ENCODE measurements at regions not wholly inside any gene's neighbourhood (a gene's known extent, or its start where the extent isn't known, plus 50 kb on each side); places are given as distances from the start of the nearest gene placed in this dataset.

DNA sequence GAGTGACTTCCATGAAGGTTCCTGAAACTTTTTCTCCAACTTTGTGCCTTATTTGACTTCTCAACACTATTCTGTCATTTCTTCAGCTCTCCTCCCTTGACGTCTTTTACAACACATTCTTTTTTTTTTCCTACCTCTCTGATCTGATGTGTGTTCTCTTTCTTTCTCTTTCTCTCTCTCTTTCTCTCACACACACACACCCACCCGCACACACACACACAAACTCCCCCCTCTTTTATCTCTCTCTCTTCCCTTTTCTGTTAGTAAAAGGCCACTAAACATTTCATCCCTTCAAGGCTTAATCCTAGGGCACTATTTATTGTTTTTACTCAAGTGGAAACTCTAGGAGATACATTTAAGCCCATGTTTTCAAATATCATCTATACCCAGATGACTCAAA is 107.8 kb upstream of the CNTNAP5 start:
- peaks cover 6% of the 10 kb centered on the region for H3K9me3 Mint-ChIP-seq
- H3K36me3 Mint-ChIP-seq (ENCODE audit: low read depth), result no peaks in the 10 kb centered on the region
- ChIA-PET POLR2A (no interaction called here), CTCF (no interaction called here)
- no peak overlapping the region for H3K4me3 Mint-ChIP-seq
- no peak overlapping the region for H3K27ac Mint-ChIP-seq
- H3K27me3 Mint-ChIP-seq, result no peaks in the 10 kb centered on the region
- H3K4me1 Mint-ChIP-seq, result no peaks in the 10 kb centered on the region
- DNase-seq, result no peak

DNA sequence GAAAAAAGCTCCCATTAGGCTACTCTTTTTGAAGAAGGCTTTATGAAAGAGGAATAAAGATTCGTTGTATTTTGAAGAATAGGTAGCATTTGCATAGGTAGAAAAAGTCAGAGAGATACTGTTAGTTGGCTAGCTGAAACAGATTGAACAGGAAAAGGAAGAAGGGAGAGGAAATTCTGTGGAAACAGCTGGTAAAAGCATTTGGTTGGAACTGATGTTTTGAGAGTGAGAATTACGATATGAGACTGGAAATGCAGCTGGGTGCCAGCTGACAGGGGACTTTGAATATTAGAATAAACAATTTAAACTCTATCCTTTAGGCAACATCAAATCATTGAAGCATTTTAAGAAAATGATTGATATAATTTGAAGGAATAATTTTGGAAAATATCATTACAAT is 96.7 kb upstream of the CNTNAP5 start:
- Mint-ChIP-seq H3K4me1 (no peaks in the 10 kb centered on the region), H3K4me3 (no peak overlapping the region), H3K9me3 (peaks cover 10% of the 10 kb centered on the region), H3K27ac (no peak overlapping the region), H3K36me3 (ENCODE audit: low read depth) (no peaks in the 10 kb centered on the region), H3K27me3 (no peaks in the 10 kb centered on the region)
- DNase-seq, result no peak
- POLR2A ChIA-PET, result no interaction called here
- CTCF ChIA-PET, result no interaction called here

DNA sequence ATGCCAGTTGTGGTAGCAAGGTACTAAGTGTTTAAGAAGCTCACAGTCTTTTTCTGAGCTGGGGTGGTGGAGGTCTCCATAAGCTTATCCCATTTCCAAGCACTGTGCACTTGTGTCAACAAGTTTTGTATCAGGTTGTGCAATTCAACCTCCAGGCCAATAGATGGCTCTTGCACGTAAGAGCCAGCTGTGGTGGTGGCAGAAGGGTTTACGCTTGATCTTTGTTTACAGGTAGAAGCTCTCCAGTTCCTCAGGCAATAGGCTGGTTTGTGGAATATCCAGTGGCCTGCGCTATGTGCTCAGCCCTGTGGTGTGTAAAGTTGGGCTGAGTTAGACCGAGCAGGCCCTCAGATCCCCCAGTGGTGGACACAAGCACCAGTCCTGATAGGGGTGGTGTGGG is 89.7 kb upstream of the CNTNAP5 start:
- CTCF ChIA-PET, result no interaction called here

DNA sequence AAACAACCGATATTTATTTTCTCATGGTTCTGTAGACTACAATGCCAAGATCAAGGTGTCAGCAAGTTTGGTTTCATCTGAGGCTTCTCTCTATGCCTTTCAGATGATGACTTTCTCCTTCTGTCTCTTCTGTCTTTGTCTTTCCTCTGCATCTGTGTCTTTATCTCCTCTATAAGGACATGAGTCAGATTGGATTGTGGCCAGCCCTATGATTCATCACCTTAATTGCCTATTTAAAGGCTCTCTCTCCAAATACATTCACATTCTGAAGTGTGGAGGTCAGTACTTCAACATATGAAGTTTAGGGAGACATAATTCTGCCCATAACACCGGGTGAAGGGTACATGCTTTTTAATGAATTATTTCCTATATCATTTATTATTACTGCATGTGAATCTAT is 71.2 kb upstream of the CNTNAP5 start:
- Mint-ChIP-seq H3K27ac (no peak overlapping the region), H3K4me3 (no peak overlapping the region), H3K36me3 (ENCODE audit: low read depth) (no peaks in the 10 kb centered on the region), H3K27me3 (no peaks in the 10 kb centered on the region), H3K9me3 (peaks cover 3% of the 10 kb centered on the region), H3K4me1 (no peaks in the 10 kb centered on the region)
- POLR2A ChIA-PET, result no interaction called here
- CTCF ChIA-PET, result no interaction called here
- no peak for DNase-seq

More for the DNA sequence above, 89.7 kb upstream of the CNTNAP5 start:
- H3K4me3 Mint-ChIP-seq, result no peak overlapping the region
- no peaks in the 10 kb centered on the region for H3K36me3 Mint-ChIP-seq (ENCODE audit: low read depth)
- peaks cover 8% of the 10 kb centered on the region for H3K9me3 Mint-ChIP-seq
- no peak overlapping the region for H3K27ac Mint-ChIP-seq
- H3K4me1 Mint-ChIP-seq, result no peaks in the 10 kb centered on the region
- POLR2A ChIA-PET, result no interaction called here
- no peak for DNase-seq
- H3K27me3 Mint-ChIP-seq, result no peaks in the 10 kb centered on the region

DNA sequence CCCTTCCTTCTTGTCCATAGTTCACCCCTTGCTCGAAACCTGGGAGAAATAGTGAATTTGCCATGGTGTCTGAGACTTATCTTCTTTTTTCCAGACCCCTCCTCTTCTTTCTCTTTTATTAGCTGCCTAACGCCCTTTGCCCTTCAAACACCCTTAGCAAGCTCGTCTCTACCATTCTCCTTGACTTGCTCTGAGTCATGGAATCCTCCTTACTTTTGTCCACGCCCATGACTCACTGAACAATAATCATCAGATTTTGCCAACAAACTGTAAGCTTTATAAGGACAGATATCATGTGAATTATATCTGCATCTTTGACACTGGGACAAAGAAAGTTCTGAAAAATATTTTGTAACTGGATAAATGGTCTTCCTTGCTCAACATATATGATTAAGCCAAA is 67.1 kb upstream of the CNTNAP5 start:
- no peak for DNase-seq
- peaks cover 6% of the 10 kb centered on the region for H3K9me3 Mint-ChIP-seq
- no peaks in the 10 kb centered on the region for H3K4me1 Mint-ChIP-seq
- ChIA-PET POLR2A (no interaction called here), CTCF (no interaction called here)
- no peak overlapping the region for H3K4me3 Mint-ChIP-seq
- H3K27ac Mint-ChIP-seq, result no peak overlapping the region
- H3K36me3 Mint-ChIP-seq (ENCODE audit: low read depth), result no peaks in the 10 kb centered on the region
- H3K27me3 Mint-ChIP-seq, result no peaks in the 10 kb centered on the region

DNA sequence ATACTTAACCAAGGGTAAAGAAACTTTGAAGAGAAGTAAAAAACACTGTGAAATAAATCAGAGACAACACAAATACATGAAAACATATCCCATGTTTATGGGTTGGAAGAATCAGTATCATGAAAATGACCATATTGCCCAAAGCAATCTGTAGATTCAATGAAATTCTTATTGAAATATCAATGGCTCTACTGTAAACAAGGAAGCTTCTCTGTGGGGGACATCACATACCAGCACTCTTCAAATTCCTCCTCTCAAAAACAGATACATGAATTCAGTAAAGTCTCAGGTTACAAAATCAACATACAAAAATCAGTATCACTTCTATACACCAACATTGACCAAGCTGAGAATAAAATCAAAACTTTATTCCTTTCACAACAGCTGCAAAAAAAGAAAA is 63.5 kb upstream of the CNTNAP5 start:
- ChIA-PET CTCF (no interaction called here), POLR2A (no interaction called here)
- no peak for DNase-seq
- Mint-ChIP-seq H3K4me1 (no peaks in the 10 kb centered on the region), H3K27me3 (no peaks in the 10 kb centered on the region), H3K27ac (no peak overlapping the region), H3K36me3 (ENCODE audit: low read depth) (no peaks in the 10 kb centered on the region), H3K4me3 (no peak overlapping the region), H3K9me3 (peaks cover 12% of the 10 kb centered on the region)

DNA sequence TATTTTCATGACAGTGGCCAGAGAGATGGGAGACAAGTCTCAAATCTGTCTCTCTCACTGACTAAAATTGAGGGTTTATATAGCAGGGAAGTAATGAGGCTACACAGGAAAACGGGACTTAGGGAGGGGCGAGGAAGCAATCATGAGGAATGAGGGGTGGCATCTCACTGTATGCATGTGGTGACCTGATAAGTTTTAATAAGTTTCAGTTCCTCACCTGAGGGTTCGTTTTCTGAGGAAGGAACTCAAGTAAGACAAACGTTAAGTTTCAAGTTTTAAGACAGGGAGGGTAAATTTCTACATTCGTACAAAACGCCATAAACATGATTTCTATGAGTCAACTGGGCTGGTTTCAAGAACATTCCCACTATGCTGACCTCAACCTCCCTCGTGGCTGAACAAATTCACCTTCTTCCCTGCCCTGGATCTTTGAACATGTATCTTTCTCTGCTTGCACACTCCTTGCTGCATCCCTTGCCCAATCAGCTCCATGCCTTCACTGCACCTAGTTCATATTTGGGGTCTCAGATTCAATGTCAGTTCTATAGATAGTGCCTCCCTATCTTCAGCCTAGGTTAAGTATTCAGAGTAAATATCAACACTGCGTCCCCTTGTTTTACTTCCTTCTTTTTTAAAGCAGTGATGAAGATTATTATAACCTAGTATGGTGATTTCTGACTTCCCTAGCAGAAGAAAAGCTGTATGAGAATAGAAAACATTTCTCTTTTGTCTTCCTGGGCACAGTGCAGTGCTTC is 53.3 kb upstream of the CNTNAP5 start:
- Mint-ChIP-seq H3K9me3 (peaks cover 10% of the 10 kb centered on the region), H3K4me1 (no peaks in the 10 kb centered on the region), H3K27ac (no peak overlapping the region), H3K27me3 (no peaks in the 10 kb centered on the region), H3K4me3 (no peak overlapping the region), H3K36me3 (ENCODE audit: low read depth) (no peaks in the 10 kb centered on the region)
- no peak for DNase-seq
- ChIA-PET CTCF (no interaction called here), POLR2A (no interaction called here)
